ENCODE measurements at regions not wholly inside any gene's neighbourhood (a gene's known extent, or its start where the extent isn't known, plus 50 kb on each side); places are given as distances from the start of the nearest gene placed in this dataset.

DNA sequence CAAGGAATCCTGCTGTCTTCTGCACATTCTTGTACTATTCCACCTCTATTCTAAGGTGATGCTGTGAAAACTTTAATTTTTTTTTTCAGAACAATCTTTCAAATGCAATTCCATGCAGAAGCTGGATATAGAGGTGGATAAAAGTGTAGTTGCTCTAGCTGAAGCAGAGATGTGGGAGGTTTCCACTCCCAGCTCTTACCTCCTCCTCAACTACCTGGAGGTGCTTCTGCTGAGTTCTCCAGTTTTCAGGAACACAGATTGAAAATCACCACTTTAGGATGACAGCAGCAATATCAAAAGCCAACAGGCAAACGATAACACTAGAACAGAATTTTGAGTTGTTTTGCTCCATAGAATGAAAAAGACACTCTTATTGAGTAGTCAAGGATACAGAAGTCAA lies 51.1 kb upstream of the FAM98A start:
- H3K27ac ChIP-seq, result no peak overlapping the region
- H3K27me3 ChIP-seq (replicated peaks), result no peaks in the 10 kb centered on the region
- no peaks in the 10 kb centered on the region for H3K36me3 ChIP-seq (replicated peaks)
- TF ChIP-seq, protein P1, sequence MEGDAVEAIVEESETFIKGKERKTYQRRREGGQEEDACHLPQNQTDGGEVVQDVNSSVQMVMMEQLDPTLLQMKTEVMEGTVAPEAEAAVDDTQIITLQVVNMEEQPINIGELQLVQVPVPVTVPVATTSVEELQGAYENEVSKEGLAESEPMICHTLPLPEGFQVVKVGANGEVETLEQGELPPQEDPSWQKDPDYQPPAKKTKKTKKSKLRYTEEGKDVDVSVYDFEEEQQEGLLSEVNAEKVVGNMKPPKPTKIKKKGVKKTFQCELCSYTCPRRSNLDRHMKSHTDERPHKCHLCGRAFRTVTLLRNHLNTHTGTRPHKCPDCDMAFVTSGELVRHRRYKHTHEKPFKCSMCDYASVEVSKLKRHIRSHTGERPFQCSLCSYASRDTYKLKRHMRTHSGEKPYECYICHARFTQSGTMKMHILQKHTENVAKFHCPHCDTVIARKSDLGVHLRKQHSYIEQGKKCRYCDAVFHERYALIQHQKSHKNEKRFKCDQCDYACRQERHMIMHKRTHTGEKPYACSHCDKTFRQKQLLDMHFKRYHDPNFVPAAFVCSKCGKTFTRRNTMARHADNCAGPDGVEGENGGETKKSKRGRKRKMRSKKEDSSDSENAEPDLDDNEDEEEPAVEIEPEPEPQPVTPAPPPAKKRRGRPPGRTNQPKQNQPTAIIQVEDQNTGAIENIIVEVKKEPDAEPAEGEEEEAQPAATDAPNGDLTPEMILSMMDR (IDR thresholded peaks at IDR 0.05; ENCODE audit: low read depth, low read length, missing control alignments), result no peak
- DNase-seq, result no peak
- in situ Hi-C loops (cut with HindIII; ENCODE audit: low pct_ligation_motif_present, low sequenced_read_pairs), result no loop called here
- H3K4me3 ChIP-seq (ENCODE audit: low read depth, low read length), result no peak overlapping the region

Measured in brain microvascular endothelial cell (primary cell).